ENCODE measurements at regions not wholly inside any gene's neighbourhood (a gene's known extent, or its start where the extent isn't known, plus 50 kb on each side); places are given as distances from the start of the nearest gene placed in this dataset.

- FAIRE-seq, result no peak
- H3K9me3 ChIP-seq (ENCODE audit: control insufficient read depth in 2 of 3, insufficient read depth in 1 of 3, low read length in 3 of 3), result no peaks in the 10 kb centered on the region
Measured at GRCh38 chr5:154559398-154560276, 81.6 kb upstream of the HAND1 start.

GRCh38 chr5:154557548-154557947 lies 79.5 kb upstream of the HAND1 start:
- no peak for DNase-seq
- TF ChIP-seq CTCF (IDR thresholded peaks at IDR 0.05; ENCODE audit: borderline replicate concordance, extremely low read depth, insufficient read depth), result no peak
- no peak for FAIRE-seq
- intact Hi-C loops (cut with DNase I), result no loop called here
- no peaks in the 10 kb centered on the region for H3K4me1 ChIP-seq (ENCODE audit: control insufficient read depth in 2 of 3, insufficient read depth in 2 of 3, low read depth in 1 of 3, low read length in 3 of 3)
- peaks cover 0 to 7% (median 3%) of the 10 kb centered on the region in 3 donors for H3K9me3 ChIP-seq (ENCODE audit: control insufficient read depth in 2 of 3, insufficient read depth in 1 of 3, low read length in 3 of 3)
- H3K9ac ChIP-seq (ENCODE audit: low read length in 3 of 3), result no peak overlapping the region
- no peaks in the 10 kb centered on the region for H3K36me3 ChIP-seq (ENCODE audit: control insufficient read depth in 2 of 3, insufficient read depth in 3 of 3, low read length in 3 of 3)
- H3K4me3 ChIP-seq (ENCODE audit: low read length in 3 of 3), result no peak overlapping the region
- no peaks in the 10 kb centered on the region for H3K27me3 ChIP-seq (ENCODE audit: control insufficient read depth, insufficient read depth, low read length)
- H3K27ac ChIP-seq (ENCODE audit: low read depth in 2 of 2, low read length in 2 of 2), result no peak overlapping the region

More at GRCh38 chr5:154559398-154560276, 81.6 kb upstream of the HAND1 start:
- intact Hi-C loops (cut with DNase I), result no loop called here
- H3K27ac ChIP-seq (ENCODE audit: low read depth in 2 of 2, low read length in 2 of 2), result no peak overlapping the region
- TF ChIP-seq CTCF (IDR thresholded peaks at IDR 0.05; ENCODE audit: borderline replicate concordance, extremely low read depth, insufficient read depth), result no peak
- no peak for DNase-seq
- no peak overlapping the region for H3K9ac ChIP-seq (ENCODE audit: low read length in 3 of 3)
- no peak overlapping the region for H3K4me3 ChIP-seq (ENCODE audit: low read length in 3 of 3)
- no peaks in the 10 kb centered on the region for H3K36me3 ChIP-seq (ENCODE audit: control insufficient read depth in 2 of 3, insufficient read depth in 3 of 3, low read length in 3 of 3)
- no peaks in the 10 kb centered on the region for H3K4me1 ChIP-seq (ENCODE audit: control insufficient read depth in 2 of 3, insufficient read depth in 2 of 3, low read depth in 1 of 3, low read length in 3 of 3)
- no peaks in the 10 kb centered on the region for H3K27me3 ChIP-seq (ENCODE audit: control insufficient read depth, insufficient read depth, low read length)

- Histone ChIP-seq H3K27ac (ENCODE audit: low read depth in 2 of 2, low read length in 2 of 2) (no peak overlapping the region), H3K36me3 (ENCODE audit: control insufficient read depth in 2 of 3, insufficient read depth in 3 of 3, low read length in 3 of 3) (no peaks in the 10 kb centered on the region), H3K4me3 (ENCODE audit: low read length in 3 of 3) (no peak overlapping the region), H3K9ac (ENCODE audit: low read length in 3 of 3) (no peak overlapping the region), H3K4me1 (ENCODE audit: control insufficient read depth in 2 of 3, insufficient read depth in 2 of 3, low read depth in 1 of 3, low read length in 3 of 3) (no peaks in the 10 kb centered on the region), H3K9me3 (ENCODE audit: control insufficient read depth in 2 of 3, insufficient read depth in 1 of 3, low read length in 3 of 3) (no peaks in the 10 kb centered on the region), H3K27me3 (ENCODE audit: control insufficient read depth, insufficient read depth, low read length) (peaks cover 2% of the 10 kb centered on the region)
- intact Hi-C loops (cut with DNase I), result no loop called here
- DNase-seq, result no peak
- FAIRE-seq, result no peak
- TF ChIP-seq CTCF (IDR thresholded peaks at IDR 0.05; ENCODE audit: borderline replicate concordance, extremely low read depth, insufficient read depth), result no peak
Measured at GRCh38 chr5:154547551-154547950, 69.5 kb upstream of the HAND1 start.
